Caco-2 (cell line): ENCODE measurements at regions not wholly inside any gene's neighbourhood (a gene's known extent, or its start where the extent isn't known, plus 50 kb on each side); places are given as distances from the start of the nearest gene placed in this dataset.

Experiments
- BruUV-seq: library from RNA; stranded (reverse); fragments of 400-500 nt; replicated peaks from 2 replicates; lab custom pipeline; 2021; lab: Mats Ljungman, UMichigan
- CTCF ChIA-PET: fragments of 300-600 bp; sonication (Branson Sonifier 250); formaldehyde crosslinking; loops from one replicate; lab custom pipeline; 2022; ENCODE audit warnings: antibody characterized with exemption; lab: Charles Lee
- POLR2A ChIA-PET: fragments of 300-600 bp; sonication (Branson Sonifier 250); formaldehyde crosslinking; loops from one replicate; lab custom pipeline; 2022; ENCODE audit warnings: antibody characterized with exemption; lab: Charles Lee
- DNase-seq, 2 experiments: peaks; one replicate each; pipeline versions ENCODE4 v3.0.0 to v3.0.0-alpha.2; 2020 to 2022
- H3K27me3 ChIP-seq: replicated peaks from 2 replicates; pipeline ENCODE4 v1.6.0; 2011; ENCODE audit warnings: low read length; ENCODE audit not compliant: control insufficient read depth, insufficient read depth
- H3K36me3 ChIP-seq: 2 replicates; pipeline ENCODE4 v1.5.1; 2011; ENCODE audit warnings: low read length; ENCODE audit not compliant: control insufficient read depth, insufficient read depth
- H3K4me1 ChIP-seq: fragments of 250-450 bp; sonication (Bioruptor Pico); 2 replicates; pipeline ENCODE4 v1.5.1; 2020; ENCODE audit warnings: mild to moderate bottlenecking
- H3K4me3 ChIP-seq: 2 replicates; pipeline ENCODE4 v1.5.1; 2011; ENCODE audit warnings: low read depth, mild to moderate bottlenecking, control low read depth, low read length
- H3K9me3 ChIP-seq: fragments of 250-450 bp; sonication (Bioruptor Pico); 2 replicates; pipeline ENCODE4 v1.5.1; 2020; ENCODE audit warnings: mild to moderate bottlenecking, moderate library complexity
- H3K27ac Mint-ChIP-seq: one replicate; pipeline ENCODE4 v1.8.0; 2022; ENCODE audit warnings: mixed read lengths; ENCODE audit not compliant: unreplicated experiment
- H3K27me3 Mint-ChIP-seq: one replicate; pipeline ENCODE4 v1.8.0; 2022; ENCODE audit warnings: mixed read lengths; ENCODE audit not compliant: insufficient read depth, unreplicated experiment
- H3K36me3 Mint-ChIP-seq: one replicate; pipeline ENCODE4 v1.8.0; 2022; ENCODE audit warnings: mild to moderate bottlenecking, mixed read lengths; ENCODE audit not compliant: insufficient read depth, unreplicated experiment
- H3K4me1 Mint-ChIP-seq: one replicate; pipeline ENCODE4 v1.8.0; 2022; ENCODE audit warnings: low read depth, mixed read lengths; ENCODE audit not compliant: unreplicated experiment
- H3K4me3 Mint-ChIP-seq: one replicate; pipeline ENCODE4 v1.8.0; 2022; ENCODE audit warnings: mild to moderate bottlenecking, moderate library complexity, mixed read lengths; ENCODE audit not compliant: unreplicated experiment
- H3K9me3 Mint-ChIP-seq: one replicate; pipeline ENCODE4 v1.8.0; 2022; ENCODE audit warnings: mixed read lengths; ENCODE audit not compliant: unreplicated experiment
- CTCF ChIP-seq, 2 experiments: fragments of 200-600 bp in 1 of 2; IDR thresholded peaks; 1 replicate in 1 of 2; 2 replicates in 1 of 2; pipeline versions ENCODE4 v1.5.1 to v1.8.0; 2011 to 2022; ENCODE audit warnings: antibody characterized with exemption in 1 of 2, control low read depth in 1 of 2, inconsistent platforms in 1 of 2, low read depth in 1 of 2, low read length in 1 of 2, mild to moderate bottlenecking in 1 of 2, moderate library complexity in 1 of 2; ENCODE audit not compliant: insufficient read depth in 1 of 2, severe bottlenecking in 1 of 2, unreplicated experiment in 1 of 2
- intact Hi-C: fragments of 100-400 bp; cut with micrococcal nuclease; formaldehyde crosslinking; loops from one replicate; pipeline ENCODE4 v1.10.0; 2022; ENCODE audit not compliant: unreplicated experiment

GRCh38 chrX:95645738-95646137 is 1038.9 kb upstream of the DIAPH2 start:
- Mint-ChIP-seq H3K36me3 (no peaks in the 10 kb centered on the region), H3K9me3 (peaks cover under 1% of the 10 kb centered on the region), H3K27me3 (no peaks in the 10 kb centered on the region), H3K27ac (no peak overlapping the region), H3K4me1 (no peaks in the 10 kb centered on the region), H3K4me3 (no peak overlapping the region)
- no peak for TF ChIP-seq CTCF (IDR thresholded peaks at IDR 0.05; ENCODE audit: insufficient read depth in 1 of 2, low read depth in 1 of 2, low read length in 1 of 2, severe bottlenecking in 1 of 2, unreplicated experiment in 1 of 2)
- ChIA-PET POLR2A (no interaction called here), CTCF (no interaction called here)
- H3K9me3 ChIP-seq: no peaks in the 10 kb centered on the region
- no peak overlapping the region for H3K4me3 ChIP-seq
- DNase-seq: no peak
- H3K4me1 ChIP-seq: no peaks in the 10 kb centered on the region
- intact Hi-C loops: no loop called here
- H3K36me3 ChIP-seq: no peaks in the 10 kb centered on the region
- no peaks in the 10 kb centered on the region for H3K27me3 ChIP-seq
- BruUV-seq: no TSS peak

- DNase-seq: no peak
- Mint-ChIP-seq H3K9me3 (peaks cover 6% of the 10 kb centered on the region), H3K36me3 (no peaks in the 10 kb centered on the region), H3K27ac (no peak overlapping the region), H3K4me3 (no peak overlapping the region), H3K4me1 (no peaks in the 10 kb centered on the region), H3K27me3 (no peaks in the 10 kb centered on the region)
- no peaks in the 10 kb centered on the region for H3K9me3 ChIP-seq
- H3K4me1 ChIP-seq: no peaks in the 10 kb centered on the region
- CTCF ChIA-PET: no interaction called here
- H3K36me3 ChIP-seq: no peaks in the 10 kb centered on the region
- H3K27me3 ChIP-seq: no peaks in the 10 kb centered on the region
- BruUV-seq: no TSS peak
- no peak overlapping the region for H3K4me3 ChIP-seq
- no peak for TF ChIP-seq CTCF (IDR thresholded peaks at IDR 0.05; ENCODE audit: insufficient read depth in 1 of 2, low read depth in 1 of 2, low read length in 1 of 2, severe bottlenecking in 1 of 2, unreplicated experiment in 1 of 2)
- POLR2A ChIA-PET: no interaction called here
- intact Hi-C loops: no loop called here
These were observed 1022.4 kb upstream of the DIAPH2 start for GRCh38 chrX:95662200-95662599.

- H3K27me3 Mint-ChIP-seq: no peaks in the 10 kb centered on the region
- Histone ChIP-seq H3K4me3 (no peak overlapping the region), H3K4me1 (no peaks in the 10 kb centered on the region), H3K36me3 (no peaks in the 10 kb centered on the region), H3K27me3 (no peaks in the 10 kb centered on the region), H3K9me3 (no peaks in the 10 kb centered on the region)
- peaks cover 6% of the 10 kb centered on the region for H3K9me3 Mint-ChIP-seq
- TF ChIP-seq CTCF (IDR thresholded peaks at IDR 0.05; ENCODE audit: insufficient read depth in 1 of 2, low read depth in 1 of 2, low read length in 1 of 2, severe bottlenecking in 1 of 2, unreplicated experiment in 1 of 2): no peak
- BruUV-seq: no TSS peak
- H3K4me3 Mint-ChIP-seq: no peak overlapping the region
- H3K36me3 Mint-ChIP-seq: no peaks in the 10 kb centered on the region
- ChIA-PET POLR2A (no interaction called here), CTCF (no interaction called here)
- H3K4me1 Mint-ChIP-seq: no peaks in the 10 kb centered on the region
- intact Hi-C loops: no loop called here
- H3K27ac Mint-ChIP-seq: no peak overlapping the region
- DNase-seq: no peak
These were observed 1018.6 kb upstream of the DIAPH2 start for GRCh38 chrX:95666056-95666455.
